Mucosa of gallbladder (tissue), 1 donor: ENCODE measurements at regions not wholly inside any gene's neighbourhood (a gene's known extent, or its start where the extent isn't known, plus 50 kb on each side); places are given as distances from the start of the nearest gene placed in this dataset.
"Not testable (repeated sequence)": the region's sequence is repeated elsewhere in the genome, so short reads cannot be mapped to it uniquely, and the experiment has no call there.

Source experiments
- DNase-seq: peaks from one replicate; pipeline ENCODE4 v3.0.0-alpha.2; 2020; ENCODE audit warnings: low spot score
- donor health status: DM: no; HTN: no; CAD: no.

GRCh38 chr9:73866451-73866850, 630.7 kb upstream of the RORB start:
- no peak for DNase-seq

DNA sequence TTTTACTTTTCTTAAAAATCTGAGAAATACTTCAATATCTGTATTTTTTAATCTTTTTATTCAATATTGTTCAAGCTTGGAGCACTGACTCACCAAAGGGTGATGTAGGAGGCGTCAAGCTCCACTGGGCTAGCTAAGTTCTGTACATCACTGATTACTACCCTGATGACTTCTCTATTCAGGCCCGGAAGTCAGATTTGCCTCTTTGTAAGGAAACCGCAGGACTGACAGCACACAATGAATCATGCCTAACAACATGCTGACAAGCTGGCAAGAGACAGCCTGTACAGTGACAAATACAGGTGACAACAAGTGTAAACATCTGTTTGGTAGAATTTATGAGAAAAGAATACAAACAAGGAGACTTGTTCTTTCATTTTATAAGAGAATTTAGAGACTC, 627.9 kb upstream of the RORB start:
- no peak for DNase-seq

DNA sequence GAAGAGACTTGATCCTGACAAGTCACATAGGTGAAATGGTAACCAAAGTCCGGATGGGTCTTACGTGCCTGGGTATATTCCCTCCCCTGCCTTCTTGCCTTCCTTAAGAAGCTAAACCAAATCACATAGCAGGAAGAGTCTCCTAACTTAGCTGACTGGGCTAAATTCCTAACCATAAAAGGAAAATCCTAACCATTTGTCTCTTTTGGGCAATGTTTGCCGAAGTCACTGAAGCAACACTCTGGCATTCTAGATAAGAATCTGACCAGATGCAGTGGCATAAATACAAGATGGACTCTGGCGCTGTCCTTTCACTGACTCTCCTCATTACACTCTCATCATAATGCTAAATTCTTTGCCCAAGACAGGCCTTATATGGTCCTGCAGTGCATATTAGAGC, 625.5 kb upstream of the RORB start:
- no peak for DNase-seq

DNA sequence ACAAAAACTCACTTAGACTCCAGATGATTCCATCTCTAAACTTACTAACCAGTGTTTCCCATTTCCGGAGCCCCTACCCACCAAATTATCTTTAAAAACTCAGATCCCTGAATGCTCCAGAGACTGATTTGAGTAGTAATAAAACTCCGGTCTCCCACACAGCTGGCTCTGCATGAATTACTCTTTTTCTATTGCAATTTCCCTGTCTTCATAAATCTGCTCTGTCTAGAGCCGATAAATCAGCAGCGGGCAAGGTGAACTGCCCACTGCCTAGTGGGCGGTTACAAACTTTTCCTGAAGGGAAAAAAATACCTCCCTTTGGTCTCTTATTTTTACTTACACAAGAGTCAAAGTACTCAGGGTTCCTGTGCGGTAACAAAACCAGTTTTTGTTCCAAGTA, 624.4 kb upstream of the RORB start:
- no peak for DNase-seq

- no peak for DNase-seq
These were observed 617.0 kb upstream of the RORB start for GRCh38 chr9:73880101-73880500.

DNA sequence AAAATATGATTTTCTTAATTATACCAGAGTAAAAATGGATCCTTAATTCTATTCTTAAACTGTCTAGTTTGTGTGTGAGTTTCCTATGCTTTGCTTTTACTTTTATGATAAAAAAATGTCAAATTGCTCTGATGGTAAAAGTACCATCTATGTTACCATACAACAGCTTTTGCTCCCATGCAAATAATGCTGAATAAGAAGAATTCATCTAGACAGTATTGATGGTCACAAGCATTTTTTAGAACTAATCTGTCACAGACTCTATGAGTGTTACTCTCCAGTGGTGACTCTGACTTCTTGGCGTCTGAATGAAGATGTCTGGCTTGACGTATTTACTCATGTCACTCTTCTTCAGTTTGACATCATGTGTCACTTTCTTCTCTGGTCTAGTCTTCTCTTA, 608.1 kb upstream of the RORB start:
- no peak for DNase-seq

DNA sequence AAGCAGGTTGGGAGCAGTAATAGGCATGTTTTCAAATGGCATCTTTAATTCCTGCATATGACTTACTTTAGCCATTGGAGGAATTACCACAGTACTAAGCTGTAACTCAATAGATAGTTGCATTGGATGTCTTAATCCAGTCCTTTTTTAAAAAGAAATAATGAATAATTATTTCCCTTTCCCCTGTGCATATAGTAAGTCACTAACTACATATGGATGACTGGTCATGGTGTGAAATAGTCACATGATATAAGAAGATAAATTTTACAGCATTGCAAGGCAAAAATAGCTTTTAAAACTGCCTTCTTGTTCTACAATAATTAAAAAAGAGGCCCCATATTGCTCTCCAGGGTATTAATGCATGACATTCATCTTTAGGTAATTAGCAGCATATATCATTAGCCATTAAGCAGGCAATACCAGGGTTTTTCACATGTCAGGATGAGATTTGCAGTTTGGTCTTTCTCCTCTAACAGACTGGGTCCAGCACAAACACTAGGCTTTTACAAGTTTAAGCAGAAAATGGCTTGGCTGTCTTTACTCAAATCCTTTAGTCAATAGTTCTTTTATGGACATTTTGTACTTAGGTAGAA, 606.4 kb upstream of the RORB start:
- DNase-seq, result no peak

- no peak for DNase-seq
These were observed 604.8 kb upstream of the RORB start for GRCh38 chr9:73892335-73892734.

GRCh38 chr9:73893230-73893629, 603.9 kb upstream of the RORB start:
- DNase-seq, result no peak

DNA sequence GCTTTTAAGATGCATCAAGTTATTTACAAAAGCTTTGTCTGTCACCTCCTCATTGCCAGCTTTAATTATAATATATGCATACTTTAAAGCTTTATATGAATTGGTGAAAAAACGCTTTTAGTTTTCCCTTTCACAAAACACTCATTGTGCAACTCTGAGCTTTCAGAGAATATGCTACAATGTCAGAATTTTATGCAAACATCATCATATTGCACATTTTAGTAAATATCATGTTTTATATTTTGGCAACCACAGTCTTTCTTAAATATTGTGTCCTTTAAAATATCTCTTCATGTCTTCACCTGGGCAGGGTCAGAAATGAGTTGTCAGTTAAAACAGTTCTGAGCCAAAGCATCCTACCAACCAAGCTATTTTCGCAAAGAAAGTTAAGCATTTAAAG, 601.1 kb upstream of the RORB start:
- no peak for DNase-seq

DNA sequence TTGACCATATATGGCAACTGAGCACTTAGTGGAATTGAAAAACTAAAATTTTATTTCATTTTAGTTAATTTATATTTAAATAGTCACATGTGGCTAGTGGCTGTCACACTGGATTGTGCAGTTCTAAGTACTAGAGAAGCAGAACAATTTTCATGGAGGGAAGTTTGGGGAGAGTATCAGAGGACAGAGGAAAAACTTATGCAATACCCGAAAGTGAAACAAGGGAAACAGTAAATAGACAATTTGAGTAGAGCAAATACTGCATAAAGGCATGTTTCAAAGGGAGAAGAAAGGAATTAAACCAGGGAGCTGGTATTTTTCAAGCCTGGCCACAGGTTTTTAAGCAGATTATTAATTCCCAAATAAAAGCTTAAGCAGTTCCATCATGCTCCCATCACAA, 590.5 kb upstream of the RORB start:
- DNase-seq, result no peak

- DNase-seq, result no peak
These were observed 585.3 kb upstream of the RORB start for GRCh38 chr9:73911804-73912203.

GRCh38 chr9:73916016-73916673, 581.0 kb upstream of the RORB start:
- no peak for DNase-seq

GRCh38 chr9:73919712-73920111, 577.4 kb upstream of the RORB start:
- no peak for DNase-seq

GRCh38 chr9:73923796-73924195, 573.3 kb upstream of the RORB start:
- DNase-seq, result no peak

DNA sequence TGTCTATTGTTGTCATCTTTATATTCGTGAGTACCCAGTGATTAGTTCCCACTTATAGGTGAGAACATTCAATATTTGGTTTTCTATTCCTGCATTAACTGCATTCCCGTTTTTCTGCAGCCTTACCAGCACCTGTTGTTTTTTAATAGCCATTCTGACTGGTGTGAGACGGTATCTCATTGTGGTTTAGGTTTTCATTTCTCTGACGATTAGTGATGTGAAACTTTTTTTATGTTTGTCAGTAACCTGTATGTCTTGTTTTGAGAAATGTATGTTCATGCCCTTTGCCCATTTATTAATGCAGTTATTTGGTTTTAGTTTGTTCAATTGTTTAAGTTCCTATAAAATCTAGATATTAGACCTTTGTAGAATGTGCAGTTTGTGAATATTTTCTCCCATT, 546.0 kb upstream of the RORB start:
- no peak for DNase-seq

DNA sequence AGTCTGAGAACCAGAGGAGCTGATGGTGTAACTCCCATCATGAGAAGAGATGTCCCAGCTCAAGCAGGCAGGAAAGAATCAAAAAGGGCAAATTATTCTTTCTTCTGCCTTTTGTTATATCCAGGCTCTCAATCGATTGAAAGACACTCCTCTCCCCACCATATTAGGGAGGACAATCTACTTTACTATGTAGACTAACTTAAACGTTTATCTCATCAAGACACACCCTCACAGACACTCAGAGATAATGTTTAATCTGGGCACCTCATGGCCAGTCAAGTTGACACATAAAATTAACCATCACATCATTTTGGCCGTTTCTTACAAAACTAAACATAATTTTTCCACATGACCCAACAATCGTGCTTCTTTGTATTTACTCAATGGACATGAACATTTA, 534.3 kb upstream of the RORB start:
- no peak for DNase-seq

GRCh38 chr9:73969936-73970335, 527.2 kb upstream of the RORB start:
- no peak for DNase-seq

GRCh38 chr9:73976424-73976823, 520.7 kb upstream of the RORB start:
- DNase-seq, result not testable (repeated sequence)

GRCh38 chr9:73979894-73980264, 517.3 kb upstream of the RORB start:
- DNase-seq, result no peak

DNA sequence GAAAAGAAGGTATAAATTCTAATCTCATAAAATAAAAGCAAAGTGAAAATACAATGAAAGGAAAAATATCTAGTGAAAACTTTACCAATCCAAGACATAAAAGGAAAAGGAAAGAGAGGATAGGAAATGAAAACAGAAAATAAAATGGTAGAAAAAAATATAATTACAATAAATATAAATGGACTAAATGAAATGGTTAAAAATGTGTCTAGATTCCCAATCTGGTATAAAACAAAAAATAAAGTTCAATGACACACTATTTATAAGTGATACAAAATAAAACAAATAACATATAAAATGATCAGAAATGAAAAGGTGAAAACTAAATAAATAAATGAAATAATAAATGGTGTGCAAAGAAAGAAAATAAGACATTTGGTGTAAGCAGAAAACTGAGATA, 516.4 kb upstream of the RORB start:
- DNase-seq, result no peak

GRCh38 chr9:73981405-73981804, 515.7 kb upstream of the RORB start:
- DNase-seq, result no peak

- DNase-seq, result no peak
These were observed 501.3 kb upstream of the RORB start for GRCh38 chr9:73995836-73996235.

- DNase-seq, result no peak
These were observed 500.3 kb upstream of the RORB start for GRCh38 chr9:73996844-73997243.
